H1 (cell line): ENCODE measurements at regions not wholly inside any gene's neighbourhood (a gene's known extent, or its start where the extent isn't known, plus 50 kb on each side); places are given as distances from the start of the nearest gene placed in this dataset.
"Not testable (repeated sequence)": the region's sequence is repeated elsewhere in the genome, so short reads cannot be mapped to it uniquely, and the experiment has no call there.

ENCODE experiments used
- CTCF ChIA-PET: fragments of 300-600 bp; sonication (Branson Sonifier 250); formaldehyde crosslinking; loops from one replicate; lab custom pipeline; 2021; ENCODE audit not compliant: partially characterized antibody; lab: Charles Lee
- POLR2A ChIA-PET: fragments of 300-600 bp; sonication (Branson Sonifier 250); formaldehyde crosslinking; loops from one replicate; lab custom pipeline; 2021; ENCODE audit warnings: inconsistent platforms; ENCODE audit not compliant: partially characterized antibody; lab: Charles Lee
- DNase-seq, 2 experiments: peaks; one replicate each; pipeline versions ENCODE4 v3.0.0 to v3.0.0-alpha.2; 2010 to 2022; ENCODE audit warnings: low spot score in 2 of 2, low read depth in 1 of 2, mixed read lengths in 1 of 2
- FAIRE-seq: peaks from 2 replicates; lab custom pipeline; 2011; peaks lifted over from hg19 to GRCh38; lab: Jason Lieb, UNC
- H2AFZ ChIP-seq: 2 replicates; pipeline ENCODE4 v1.8.1; 2012; ENCODE audit warnings: low read length, inconsistent platforms
- H2AK5ac ChIP-seq: 2 replicates; pipeline ENCODE4 v1.6.1; 2013; ENCODE audit warnings: low read depth, low read length
- H2BK120ac ChIP-seq: replicated peaks from 2 replicates; pipeline ENCODE3; 2013; ENCODE audit warnings: low read depth, low read length, inconsistent platforms
- H2BK12ac ChIP-seq: 2 replicates; pipeline ENCODE4 v1.6.1; 2013; ENCODE audit warnings: low read depth, low read length
- H2BK15ac ChIP-seq: 2 replicates; pipeline ENCODE4 v1.6.1; 2013; ENCODE audit warnings: low read length
- H2BK20ac ChIP-seq: 2 replicates; pipeline ENCODE4 v1.6.1; 2013; ENCODE audit warnings: low read length
- H2BK5ac ChIP-seq: 2 replicates; pipeline ENCODE4 v1.6.1; 2013; ENCODE audit warnings: low read depth, low read length
- H3K14ac ChIP-seq: 2 replicates; pipeline ENCODE4 v1.6.1; 2013; ENCODE audit warnings: inconsistent platforms; ENCODE audit not compliant: insufficient read length
- H3K18ac ChIP-seq: 2 replicates; pipeline ENCODE4 v1.6.1; 2013; ENCODE audit warnings: low read length; ENCODE audit errors: extremely low read depth
- H3K23ac ChIP-seq: 2 replicates; pipeline ENCODE4 v1.6.1; 2013; ENCODE audit warnings: inconsistent platforms; ENCODE audit not compliant: insufficient read length
- H3K23me2 ChIP-seq: 2 replicates; pipeline ENCODE4 v1.6.1; 2013; ENCODE audit warnings: low read depth, low read length
- H3K27ac ChIP-seq: 2 replicates; pipeline ENCODE4 v1.6.1; 2011; ENCODE audit warnings: low read depth, low read length, inconsistent platforms
- H3K27me3 ChIP-seq, 4 experiments: replicated peaks in 1 of 4; 1 replicate in 1 of 4; 2 replicates in 3 of 4; pipeline versions ENCODE4 v1.6.1 to v1.8.1; 2011 to 2013; ENCODE audit warnings: low read length in 3 of 4, mild to moderate bottlenecking in 3 of 4, inconsistent platforms in 2 of 4, mixed read lengths in 2 of 4, moderate library complexity in 1 of 4; ENCODE audit not compliant: control insufficient read depth in 3 of 4, insufficient read depth in 3 of 4; ENCODE audit errors: extremely low read depth in 1 of 4
- H3K36me3 ChIP-seq, 4 experiments: 2 replicates each; pipeline versions ENCODE4 v1.6.1 to v1.8.1; 2011 to 2013; ENCODE audit warnings: mild to moderate bottlenecking in 4 of 4, low read length in 3 of 4, moderate library complexity in 2 of 4, control low read depth in 1 of 4, inconsistent platforms in 1 of 4; ENCODE audit not compliant: insufficient read depth in 4 of 4, control insufficient read depth in 2 of 4
- H3K4ac ChIP-seq: replicated peaks from 2 replicates; pipeline ENCODE3; 2013; ENCODE audit warnings: low read length, low read depth, mixed read lengths, inconsistent platforms; ENCODE audit not compliant: insufficient read length
- H3K4me1 ChIP-seq, 4 experiments: replicated peaks in 1 of 4; 1 replicate in 1 of 4; 2 replicates in 3 of 4; pipeline versions ENCODE4 v1.6.1 to v1.8.1; 2011 to 2013; ENCODE audit warnings: low read length in 3 of 4, inconsistent platforms in 2 of 4, mixed read lengths in 1 of 4; ENCODE audit not compliant: insufficient read depth in 4 of 4, control insufficient read depth in 3 of 4
- H3K4me2 ChIP-seq, 2 experiments: 2 replicates each; pipeline versions ENCODE4 v1.6.1 to v1.8.1; 2011 to 2013; ENCODE audit warnings: low read depth in 2 of 2, low read length in 2 of 2, control low read depth in 1 of 2, inconsistent platforms in 1 of 2, mild to moderate bottlenecking in 1 of 2; ENCODE audit not compliant: insufficient read depth in 1 of 2
- H3K4me3 ChIP-seq, 4 experiments: fragments of 200-600, 300-600 bp in 1 of 4; sonication (generic), shearing (Covaris generic), sonication (Bioruptor Twin) in 1 of 4; 2 replicates each; pipeline versions ENCODE4 v1.5.1 to v1.8.1; 2011 to 2016; ENCODE audit warnings: low read length in 4 of 4, low read depth in 3 of 4, control low read depth in 2 of 4, inconsistent platforms in 2 of 4, mild to moderate bottlenecking in 2 of 4, mixed read lengths in 1 of 4, moderate library complexity in 1 of 4; ENCODE audit not compliant: insufficient read depth in 2 of 4; ENCODE audit errors: extremely low read depth in 1 of 4
- H3K56ac ChIP-seq: replicated peaks from 2 replicates; pipeline ENCODE3; 2013; ENCODE audit warnings: low read depth, mild to moderate bottlenecking, mixed read lengths, low read length, inconsistent platforms; ENCODE audit not compliant: insufficient read length
- H3K79me1 ChIP-seq: 2 replicates; pipeline ENCODE4 v1.6.1; 2013; ENCODE audit warnings: low read depth, low read length, control low read depth
- H3K79me2 ChIP-seq, 2 experiments: 2 replicates each; pipeline versions ENCODE4 v1.6.1 to v1.8.1; 2012 to 2013; ENCODE audit warnings: low read length in 2 of 2, mild to moderate bottlenecking in 2 of 2, inconsistent platforms in 1 of 2; ENCODE audit not compliant: insufficient read depth in 2 of 2, control insufficient read depth in 1 of 2
- H3K9ac ChIP-seq, 4 experiments: replicated peaks in 1 of 4; 1 replicate in 1 of 4; 2 replicates in 3 of 4; pipeline versions ENCODE4 v1.6.1 to v1.8.1; 2011 to 2013; ENCODE audit warnings: low read depth in 3 of 4, low read length in 3 of 4, control low read depth in 2 of 4, mild to moderate bottlenecking in 2 of 4, moderate library complexity in 2 of 4, inconsistent platforms in 1 of 4; ENCODE audit errors: extremely low read depth in 1 of 4
- H3K9me3 ChIP-seq, 2 experiments: 2 replicates each; pipeline versions ENCODE4 v1.6.1 to v1.8.1; 2012 to 2013; ENCODE audit warnings: mild to moderate bottlenecking in 2 of 2, moderate library complexity in 2 of 2, control low read depth in 1 of 2, inconsistent platforms in 1 of 2, low read depth in 1 of 2, low read length in 1 of 2, mixed read lengths in 1 of 2; ENCODE audit not compliant: insufficient read depth in 2 of 2
- H4K20me1 ChIP-seq, 2 experiments: replicated peaks in 1 of 2; 2 replicates each; pipeline versions ENCODE3 to v1.8.1; 2011 to 2013; ENCODE audit warnings: inconsistent platforms in 2 of 2, low read length in 2 of 2, mild to moderate bottlenecking in 1 of 2; ENCODE audit not compliant: insufficient read depth in 2 of 2, control insufficient read depth in 1 of 2
- H4K5ac ChIP-seq: 2 replicates; pipeline ENCODE4 v1.6.1; 2013; ENCODE audit warnings: low read length, low read depth, mixed read lengths, inconsistent platforms; ENCODE audit not compliant: insufficient read length
- H4K8ac ChIP-seq: 2 replicates; pipeline ENCODE4 v1.8.0; 2013; ENCODE audit warnings: mild to moderate bottlenecking, moderate library complexity, low read length, inconsistent platforms; ENCODE audit not compliant: insufficient read depth; ENCODE audit errors: extremely low read depth
- H4K91ac ChIP-seq: replicated peaks from 2 replicates; pipeline ENCODE3; 2013; ENCODE audit warnings: low read length, mixed read lengths, inconsistent platforms; ENCODE audit not compliant: insufficient read length
- WGBS, 2 experiments: shearing (Covaris generic) in 1 of 2; methylation state at CpG; one replicate each; pipeline versions ENCODE4 v1.1.6 to v1.1.7; 2013 to 2015; ENCODE audit warnings: low lambda C conversion rate in 2 of 2, mixed read lengths in 2 of 2, inconsistent platforms in 1 of 2, low coverage in 1 of 2, missing lambda C conversion rate in 1 of 2; ENCODE audit not compliant: insufficient replicate concordance in 2 of 2, insufficient coverage in 1 of 2, insufficient read length in 1 of 2; ENCODE audit errors: extremely low coverage in 1 of 2, missing lambda C conversion rate in 1 of 2; 5-methylcytosine and 5-hydroxymethylcytosine counted together

DNA sequence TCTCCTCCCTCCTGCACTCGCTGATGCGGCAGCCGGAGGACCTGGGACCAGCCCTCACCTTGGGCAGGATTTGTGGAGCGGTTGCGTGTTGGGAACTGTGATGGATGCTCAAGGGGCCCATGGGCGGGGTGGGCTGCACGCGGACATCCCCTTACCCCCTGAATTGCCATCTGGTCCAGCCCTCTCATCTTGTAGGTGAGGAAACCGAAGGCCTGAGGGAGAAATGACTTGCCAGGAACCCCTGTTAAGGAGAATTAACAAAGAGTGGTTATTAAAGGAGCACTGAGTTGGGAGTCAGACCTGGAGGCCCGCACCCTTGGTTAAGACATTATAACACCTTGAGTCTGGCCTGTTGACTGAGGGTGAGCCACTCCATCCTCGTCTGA is 2752.2 kb downstream of the RPIA start:
- FAIRE-seq, H3K23ac ChIP-seq, H4K91ac ChIP-seq, H2AFZ ChIP-seq, H3K4me2 ChIP-seq, H2BK5ac ChIP-seq, DNase-seq, H4K5ac ChIP-seq, H2AK5ac ChIP-seq, H3K56ac ChIP-seq, H3K4me1 ChIP-seq, H3K23me2 ChIP-seq, H3K14ac ChIP-seq, H3K18ac ChIP-seq, CTCF ChIA-PET, H2BK120ac ChIP-seq, H4K20me1 ChIP-seq, H2BK15ac ChIP-seq, H3K9ac ChIP-seq, H3K4ac ChIP-seq, H3K27ac ChIP-seq, H2BK20ac ChIP-seq, H3K36me3 ChIP-seq, H2BK12ac ChIP-seq, H4K8ac ChIP-seq, H3K79me2 ChIP-seq, H3K79me1 ChIP-seq, POLR2A ChIA-PET, H3K27me3 ChIP-seq, H3K4me3 ChIP-seq: not testable (repeated sequence)
- 87% methylated on average over 7 of the region's 11 CpGs; no CpG with 5 or more reads in 1 of the 2 experiments for WGBS, 2 experiments
- H3K9me3 ChIP-seq = peaks cover 8 to 34% of the 10 kb centered on the region in 2 experiments; a peak in 3 of 4 replicates

DNA sequence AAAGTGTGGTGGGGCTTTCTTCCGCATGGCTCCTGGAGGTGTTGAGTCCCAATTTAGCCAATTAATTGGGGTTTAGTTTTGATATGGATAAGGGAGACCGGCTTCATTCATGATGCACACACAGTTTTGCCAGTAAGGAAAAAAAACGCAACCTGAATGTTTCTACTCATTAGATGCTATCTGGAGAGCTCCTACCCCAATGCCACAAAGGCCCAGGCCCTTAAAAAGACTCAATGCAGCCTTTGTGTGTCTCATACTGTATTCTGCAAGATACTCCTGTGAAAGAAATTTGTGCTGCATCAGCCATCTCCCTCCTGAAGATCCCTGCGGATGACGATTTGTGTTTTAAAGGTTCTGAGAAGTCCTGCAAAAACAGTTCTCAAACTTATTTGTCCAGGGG is 2754.2 kb downstream of the RPIA start:
- H2BK120ac ChIP-seq, H3K4me3 ChIP-seq, H3K4me1 ChIP-seq, H3K27me3 ChIP-seq, H3K9ac ChIP-seq, H4K91ac ChIP-seq, H3K79me2 ChIP-seq, H3K18ac ChIP-seq, H3K4ac ChIP-seq, H4K5ac ChIP-seq, H3K23ac ChIP-seq, FAIRE-seq, H2AK5ac ChIP-seq, H3K14ac ChIP-seq, DNase-seq, H3K23me2 ChIP-seq, H2BK15ac ChIP-seq, H2BK12ac ChIP-seq, POLR2A ChIA-PET, H2BK20ac ChIP-seq, H4K20me1 ChIP-seq, H2BK5ac ChIP-seq, CTCF ChIA-PET, H2AFZ ChIP-seq, H3K56ac ChIP-seq, H3K27ac ChIP-seq, H3K4me2 ChIP-seq, H3K79me1 ChIP-seq, H3K36me3 ChIP-seq, H4K8ac ChIP-seq: not testable (repeated sequence)
- 63% methylated on average over 2 of the region's 5 CpGs; no CpG with 5 or more reads in 1 of the 2 experiments for WGBS, 2 experiments
- H3K9me3 ChIP-seq = peaks cover 5 to 28% of the 10 kb centered on the region in 2 experiments; a peak in 3 of 4 replicates
